ENCODE measurements at regions not wholly inside any gene's neighbourhood (a gene's known extent, or its start where the extent isn't known, plus 50 kb on each side); places are given as distances from the start of the nearest gene placed in this dataset.

- no peak for TF ChIP-seq CTCF (IDR thresholded peaks at IDR 0.05)
- TF ChIP-seq SMC3 (IDR thresholded peaks at IDR 0.05), result no peak
- TF ChIP-seq NFE2L2 (conservative IDR thresholded peaks at IDR 0.05; ENCODE audit: low read length), result no peak
- TF ChIP-seq EP300 (IDR thresholded peaks at IDR 0.05), result no peak
- TF ChIP-seq RARB (CRISPR knock-in tag; IDR thresholded peaks at IDR 0.05), result no peak
- no peak for TF ChIP-seq POLR2A (IDR thresholded peaks at IDR 0.05; ENCODE audit: low read length)
- no peak for TF ChIP-seq CEBPB (IDR thresholded peaks at IDR 0.05)
- no peak for TF ChIP-seq ZFP36 (IDR thresholded peaks at IDR 0.05; ENCODE audit: borderline replicate concordance, partially characterized antibody)
- TF ChIP-seq ESRRA (IDR thresholded peaks at IDR 0.05; ENCODE audit: borderline replicate concordance, low read length), result no peak
- no peak for TF ChIP-seq RAD21 (conservative IDR thresholded peaks at IDR 0.05 in 1 of 2, IDR thresholded peaks at IDR 0.05 in 1 of 2)
- no peak for TF ChIP-seq USF2 (IDR thresholded peaks at IDR 0.05)
- TF ChIP-seq PBX3 (IDR thresholded peaks at IDR 0.05), result no peak
Observed at GRCh38 chrX:145631461-145631951, 186.1 kb upstream of the SLITRK2 start.
